CD4-positive, CD25-positive, alpha-beta regulatory T cell (primary cell): ENCODE measurements at regions not wholly inside any gene's neighbourhood (a gene's known extent, or its start where the extent isn't known, plus 50 kb on each side); places are given as distances from the start of the nearest gene placed in this dataset.

Experiments
- ATAC-seq, 2 donors: fragments of 150-1000 bp; cut with Tn5 transposase; one replicate each; pipeline ENCODE4 v1.10.0; 2021; ENCODE audit warnings: low read depth in 2 of 2, moderate number of reproducible peaks in 2 of 2, moderate library complexity in 1 of 2
- DNase-seq, 3 donors: peaks; one replicate each; pipeline versions ENCODE4 v3.0.0 to v3.0.0-alpha.2; 2012 to 2022; ENCODE audit warnings: mixed read lengths in 1 of 3
- H3K27ac ChIP-seq: one replicate; pipeline ENCODE4 v1.7.0; 2013; ENCODE audit warnings: mild to moderate bottlenecking, low read length; ENCODE audit not compliant: insufficient read depth, poor library complexity, severe bottlenecking
- H3K27me3 ChIP-seq: one replicate; pipeline ENCODE4 v1.7.0; 2013; ENCODE audit warnings: low read length; ENCODE audit not compliant: control insufficient read depth, insufficient read depth
- H3K36me3 ChIP-seq: one replicate; pipeline ENCODE4 v1.7.0; 2013; ENCODE audit warnings: mild to moderate bottlenecking, low read length, moderate library complexity; ENCODE audit not compliant: control insufficient read depth, insufficient read depth
- H3K4me1 ChIP-seq: 2 replicates; pipeline ENCODE4 v1.7.0; 2013; ENCODE audit warnings: mild to moderate bottlenecking, low read length; ENCODE audit not compliant: insufficient read depth, control insufficient read depth, poor library complexity, severe bottlenecking
- H3K4me3 ChIP-seq: one replicate; pipeline ENCODE4 v1.7.0; 2013; ENCODE audit warnings: low read depth, mild to moderate bottlenecking, low read length, moderate library complexity
- H3K9me3 ChIP-seq, 2 experiments: 1 replicate in 1 of 2; 2 replicates in 1 of 2; pipeline ENCODE4 v1.7.0; 2013; ENCODE audit warnings: low read length in 2 of 2, mild to moderate bottlenecking in 1 of 2, moderate library complexity in 1 of 2; ENCODE audit not compliant: control insufficient read depth in 2 of 2
- H3K27ac Mint-ChIP-seq, 3 donors: one replicate each; pipeline ENCODE4 v1.8.0; 2020 to 2022; ENCODE audit warnings: mild to moderate bottlenecking in 3 of 3, mixed read lengths in 3 of 3, moderate library complexity in 2 of 3
- H3K27me3 Mint-ChIP-seq: one replicate; pipeline ENCODE4 v1.8.0; 2022; ENCODE audit warnings: mild to moderate bottlenecking, mixed read lengths
- H3K36me3 Mint-ChIP-seq: one replicate; pipeline ENCODE4 v1.8.0; 2020; ENCODE audit warnings: mixed read lengths
- H3K4me1 Mint-ChIP-seq, 4 donors: one replicate each; pipeline ENCODE4 v1.8.0; 2020 to 2022; ENCODE audit warnings: mixed read lengths in 4 of 4, mild to moderate bottlenecking in 1 of 4
- H3K4me3 Mint-ChIP-seq, 4 donors: one replicate each; pipeline ENCODE4 v1.8.0; 2020 to 2022; ENCODE audit warnings: mild to moderate bottlenecking in 4 of 4, mixed read lengths in 4 of 4, moderate library complexity in 3 of 4
- H3K9me3 Mint-ChIP-seq, 7 donors: one replicate each; pipeline ENCODE4 v1.8.0; 2020 to 2022; ENCODE audit warnings: mixed read lengths in 7 of 7, mild to moderate bottlenecking in 3 of 7, moderate library complexity in 2 of 7

DNA sequence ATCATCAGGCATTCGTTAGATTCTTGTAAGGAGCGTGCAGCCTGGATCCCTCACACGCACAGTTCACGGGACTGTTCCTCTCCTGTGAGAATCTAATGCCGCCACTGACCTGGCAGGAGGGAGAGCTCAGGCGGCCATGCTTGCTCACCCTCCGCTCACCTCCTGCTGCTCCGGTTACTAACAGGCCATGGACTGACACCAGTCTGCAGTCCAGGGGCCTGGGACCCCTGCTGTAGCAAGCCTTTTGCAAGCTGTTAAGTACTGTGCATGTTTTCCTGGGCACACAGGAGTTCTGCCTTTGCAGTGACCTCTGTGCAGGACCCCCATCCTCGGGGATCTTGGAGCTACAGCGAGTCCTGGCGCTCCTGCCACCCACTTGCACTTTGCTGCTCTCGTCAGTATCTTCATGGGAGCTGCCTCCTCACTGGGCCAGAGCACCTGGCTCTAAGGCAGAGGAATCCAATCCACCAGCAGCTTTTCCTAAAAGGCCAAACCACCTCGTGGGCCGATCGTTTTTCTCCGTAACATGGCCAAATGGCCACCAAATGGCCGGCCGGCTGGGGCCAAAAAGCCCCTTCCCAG, 230.6 kb downstream of the FOXL1 start:
- H3K27me3 ChIP-seq: no peaks in the 10 kb centered on the region
- no peaks in the 10 kb centered on the region for H3K9me3 ChIP-seq
- no peak for DNase-seq
- Mint-ChIP-seq H3K36me3 (no peaks in the 10 kb centered on the region), H3K4me3 (no peak overlapping the region), H3K27ac (no peak overlapping the region), H3K27me3 (peaks cover 8% of the 10 kb centered on the region), H3K9me3 (no peaks in the 10 kb centered on the region), H3K4me1 (no peaks in the 10 kb centered on the region)
- ATAC-seq: no peak
- no peaks in the 10 kb centered on the region for H3K36me3 ChIP-seq
- H3K4me1 ChIP-seq: no peaks in the 10 kb centered on the region
- H3K27ac ChIP-seq: no peak overlapping the region
- no peak overlapping the region for H3K4me3 ChIP-seq

DNA sequence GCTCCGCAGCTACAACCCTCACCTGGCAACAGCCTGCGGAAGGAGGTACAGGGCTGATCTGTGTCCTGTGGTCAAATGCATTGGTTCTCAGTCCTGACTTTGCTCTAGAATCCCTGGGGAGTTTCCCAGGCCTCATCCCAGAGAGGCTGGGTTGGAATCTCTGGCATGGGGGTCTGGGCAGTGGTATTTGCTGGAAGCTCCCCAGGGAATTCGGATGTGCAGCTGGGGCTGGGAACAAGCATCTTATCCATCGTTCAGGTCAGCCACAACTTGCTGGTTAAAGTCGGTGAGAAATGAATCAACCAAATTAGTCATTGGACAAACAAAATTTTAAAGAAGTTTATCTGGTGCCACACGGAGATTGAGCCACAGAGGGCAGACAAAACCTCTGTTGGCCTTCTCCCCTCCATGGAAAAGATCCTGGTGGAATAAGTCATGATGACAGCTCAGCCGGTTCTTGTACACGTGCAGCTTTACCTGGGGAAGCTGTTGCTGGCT, 231.2 kb downstream of the FOXL1 start:
- H3K4me1 Mint-ChIP-seq: no peaks in the 10 kb centered on the region
- Histone ChIP-seq H3K27me3 (no peaks in the 10 kb centered on the region), H3K4me3 (no peak overlapping the region), H3K9me3 (no peaks in the 10 kb centered on the region), H3K36me3 (no peaks in the 10 kb centered on the region), H3K27ac (no peak overlapping the region), H3K4me1 (no peaks in the 10 kb centered on the region)
- DNase-seq: no peak
- no peak overlapping the region for H3K4me3 Mint-ChIP-seq
- H3K27me3 Mint-ChIP-seq: peaks cover 8% of the 10 kb centered on the region
- no peak for ATAC-seq
- H3K9me3 Mint-ChIP-seq: no peaks in the 10 kb centered on the region
- H3K27ac Mint-ChIP-seq: no peak overlapping the region
- no peaks in the 10 kb centered on the region for H3K36me3 Mint-ChIP-seq

DNA sequence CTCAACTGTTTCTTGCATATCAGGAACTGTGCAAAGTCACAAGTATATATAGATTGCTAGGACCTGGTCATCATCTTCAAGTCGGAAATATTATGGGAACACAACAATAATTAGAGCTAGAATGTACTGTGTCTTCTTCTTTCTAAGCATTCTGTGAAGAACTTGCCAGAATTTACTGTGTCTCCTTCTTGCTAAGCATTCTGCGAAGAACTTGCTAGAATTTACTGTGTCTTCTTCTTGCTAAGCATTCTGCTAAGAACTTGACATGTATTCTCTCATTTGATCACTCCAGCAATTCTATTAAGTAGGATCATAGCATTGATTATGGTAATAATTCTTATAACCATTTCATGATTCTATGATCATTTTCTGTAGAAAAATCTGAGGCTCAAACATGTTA, 231.7 kb downstream of the FOXL1 start:
- Mint-ChIP-seq H3K27ac (no peak overlapping the region), H3K4me3 (no peak overlapping the region), H3K4me1 (no peaks in the 10 kb centered on the region), H3K9me3 (no peaks in the 10 kb centered on the region), H3K36me3 (no peaks in the 10 kb centered on the region), H3K27me3 (peaks cover 8% of the 10 kb centered on the region)
- ATAC-seq (no peak), DNase-seq (no peak)
- H3K9me3 ChIP-seq: no peaks in the 10 kb centered on the region
- H3K27ac ChIP-seq: no peak overlapping the region
- H3K36me3 ChIP-seq: no peaks in the 10 kb centered on the region
- no peak overlapping the region for H3K4me3 ChIP-seq
- H3K4me1 ChIP-seq: no peaks in the 10 kb centered on the region
- no peaks in the 10 kb centered on the region for H3K27me3 ChIP-seq

DNA sequence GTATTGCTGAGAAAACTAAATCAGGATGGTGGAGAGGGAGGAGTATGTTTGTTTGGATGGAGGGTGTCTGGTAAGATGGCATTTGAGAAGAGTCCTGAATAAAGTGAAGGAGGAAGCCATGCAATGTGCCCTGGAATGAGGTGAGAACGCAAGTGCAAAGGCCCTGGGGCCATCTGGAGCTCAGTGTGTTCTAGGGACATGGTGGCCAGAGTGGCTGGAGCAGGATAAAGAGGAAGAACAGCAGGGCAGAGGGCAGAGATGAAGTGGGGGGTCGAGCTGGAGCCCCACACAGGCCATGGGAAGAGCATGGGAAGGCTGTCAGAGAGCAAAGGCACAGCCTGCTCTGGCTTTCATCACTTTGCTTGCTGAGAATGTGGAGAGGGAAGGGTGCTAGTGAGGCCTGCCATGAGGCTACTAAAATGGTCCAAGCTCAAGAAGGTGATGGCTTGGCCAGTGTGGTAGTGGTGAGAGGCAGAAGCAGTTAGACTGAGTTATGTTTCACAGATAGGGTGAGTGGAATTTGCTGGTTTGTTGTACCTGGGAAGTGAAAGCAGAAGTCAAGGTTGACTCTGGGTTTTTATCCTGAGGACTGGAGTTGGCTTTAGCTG, 234.1 kb downstream of the FOXL1 start:
- Mint-ChIP-seq H3K4me3 (no peak overlapping the region), H3K9me3 (no peaks in the 10 kb centered on the region), H3K27me3 (peaks cover 6% of the 10 kb centered on the region), H3K4me1 (no peaks in the 10 kb centered on the region), H3K27ac (no peak overlapping the region), H3K36me3 (no peaks in the 10 kb centered on the region)
- Histone ChIP-seq H3K9me3 (no peaks in the 10 kb centered on the region), H3K4me3 (no peak overlapping the region), H3K27me3 (no peaks in the 10 kb centered on the region), H3K4me1 (no peaks in the 10 kb centered on the region), H3K36me3 (no peaks in the 10 kb centered on the region), H3K27ac (no peak overlapping the region)
- DNase-seq (no peak), ATAC-seq (no peak)

DNA sequence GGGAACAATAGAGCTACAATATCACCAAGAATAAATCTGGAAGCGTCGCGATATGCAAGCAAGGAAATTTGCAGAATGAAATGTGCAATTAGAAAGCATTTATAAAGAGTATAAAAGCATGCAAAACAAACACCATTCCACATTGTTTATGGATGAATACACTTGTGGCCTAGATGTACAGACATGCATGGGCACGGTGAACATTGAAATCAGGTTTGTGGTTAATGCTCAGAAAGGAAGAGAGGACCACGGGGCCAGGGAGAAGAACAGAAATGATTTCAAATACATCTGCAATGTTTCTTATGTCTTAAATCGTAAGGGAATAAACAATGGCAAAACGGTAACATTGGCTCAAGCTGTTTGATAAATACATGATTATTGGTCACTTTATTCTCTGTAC, 235.9 kb downstream of the FOXL1 start:
- H3K27me3 Mint-ChIP-seq: peaks cover 8% of the 10 kb centered on the region
- no peak overlapping the region for H3K27ac ChIP-seq

DNA sequence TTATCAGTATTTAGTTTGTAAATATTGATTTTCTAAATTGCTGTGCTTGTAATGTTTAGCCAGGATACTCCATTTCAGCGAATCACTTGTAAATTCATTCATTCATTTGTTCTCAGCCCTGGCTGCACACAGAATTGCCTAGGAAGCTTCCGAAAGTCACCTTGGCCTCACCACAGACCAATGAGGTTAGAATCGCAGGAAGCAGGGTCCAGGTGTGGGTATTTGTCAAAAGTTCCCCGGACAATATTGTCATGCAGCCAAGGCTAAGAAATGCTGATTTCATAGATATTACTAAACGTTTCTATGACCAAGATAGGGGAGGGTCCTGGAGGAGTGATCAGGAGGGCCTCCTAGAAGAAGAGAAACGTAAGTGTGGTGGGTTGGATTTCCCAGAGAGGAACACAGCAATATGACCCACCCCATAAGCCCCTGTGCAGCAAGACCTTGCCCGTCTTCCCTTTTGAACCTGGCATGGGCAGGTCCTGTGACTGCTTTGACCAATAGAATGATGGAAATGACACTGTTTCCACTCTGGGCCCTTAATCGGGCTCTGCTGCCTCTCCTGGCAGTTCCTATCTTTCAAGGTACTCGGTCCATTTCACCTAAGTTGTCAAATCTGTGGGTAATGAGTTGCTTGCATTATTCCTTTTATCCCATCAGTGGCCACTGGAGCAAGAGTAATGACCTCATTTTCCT, 238.7 kb downstream of the FOXL1 start:
- peaks cover 0 to 1% (median 0%) of the 10 kb centered on the region in 7 donors for H3K9me3 Mint-ChIP-seq
- Histone ChIP-seq H3K4me1 (no peaks in the 10 kb centered on the region), H3K9me3 (no peaks in the 10 kb centered on the region), H3K4me3 (no peak overlapping the region), H3K27me3 (no peaks in the 10 kb centered on the region), H3K27ac (no peak overlapping the region), H3K36me3 (no peaks in the 10 kb centered on the region)
- H3K36me3 Mint-ChIP-seq: no peaks in the 10 kb centered on the region
- ATAC-seq (no peak), DNase-seq (no peak)
- H3K4me3 Mint-ChIP-seq: no peak overlapping the region
- H3K27me3 Mint-ChIP-seq: peaks cover 5% of the 10 kb centered on the region
- H3K4me1 Mint-ChIP-seq: no peaks in the 10 kb centered on the region
- no peak overlapping the region for H3K27ac Mint-ChIP-seq

More for the DNA sequence above, 235.9 kb downstream of the FOXL1 start:
- Mint-ChIP-seq H3K27ac (no peak overlapping the region), H3K9me3 (peaks cover 0 to 1% (median 0%) of the 10 kb centered on the region in 7 donors), H3K4me3 (no peak overlapping the region), H3K4me1 (no peaks in the 10 kb centered on the region), H3K36me3 (no peaks in the 10 kb centered on the region)
- Histone ChIP-seq H3K4me3 (no peak overlapping the region), H3K36me3 (no peaks in the 10 kb centered on the region), H3K27me3 (no peaks in the 10 kb centered on the region), H3K4me1 (no peaks in the 10 kb centered on the region), H3K9me3 (no peaks in the 10 kb centered on the region)
- DNase-seq: no peak
- no peak for ATAC-seq

DNA sequence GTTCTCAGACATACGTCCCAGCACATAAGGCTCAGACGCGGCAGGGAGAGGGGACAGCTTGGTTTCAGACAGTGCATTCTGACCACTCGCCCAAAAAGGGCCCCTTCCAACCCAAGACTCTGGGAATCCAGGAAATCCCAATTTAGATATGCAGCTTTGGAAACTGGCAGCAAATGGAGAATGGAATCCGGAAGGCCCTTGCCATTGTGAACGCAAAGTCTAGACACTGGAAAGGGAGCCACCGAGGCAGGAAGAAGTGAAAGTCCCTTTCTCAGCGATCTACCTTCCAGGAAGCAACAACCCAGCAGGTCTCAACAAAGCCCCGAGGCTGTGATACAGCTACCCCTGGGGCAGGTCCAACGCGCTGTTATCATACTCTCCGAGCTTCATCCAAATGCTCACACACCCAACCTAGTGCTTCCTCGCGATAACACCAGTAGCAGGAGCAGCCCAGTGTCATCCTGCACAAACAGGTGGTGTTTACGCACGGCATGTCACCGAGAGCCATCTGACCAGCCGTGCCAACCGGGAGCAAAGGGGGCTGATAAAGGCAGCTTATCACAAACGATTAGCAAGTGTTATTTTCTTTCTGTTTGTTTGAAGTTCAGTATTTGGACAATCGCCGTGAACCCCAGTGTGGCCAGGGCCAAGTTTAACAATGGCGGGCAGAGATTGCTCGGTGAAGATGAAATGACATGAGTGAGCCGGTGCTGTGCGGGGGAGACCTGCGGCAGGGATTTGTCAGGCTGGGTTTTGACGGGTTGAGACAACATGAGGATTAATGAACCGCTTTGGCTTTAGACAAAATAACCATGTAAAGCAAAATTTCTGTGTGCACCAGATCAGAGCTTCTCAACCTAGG, 240.6 kb downstream of the FOXL1 start:
- DNase-seq (no peak), ATAC-seq (no peak)
- Mint-ChIP-seq H3K9me3 (peaks cover 0 to 2% (median 0%) of the 10 kb centered on the region in 7 donors), H3K4me3 (no peak overlapping the region), H3K27ac (no peak overlapping the region), H3K27me3 (peaks cover 10% of the 10 kb centered on the region), H3K36me3 (no peaks in the 10 kb centered on the region), H3K4me1 (no peaks in the 10 kb centered on the region)
- Histone ChIP-seq H3K27ac (no peak overlapping the region), H3K9me3 (no peaks in the 10 kb centered on the region), H3K27me3 (no peaks in the 10 kb centered on the region), H3K4me3 (no peak overlapping the region), H3K4me1 (no peaks in the 10 kb centered on the region), H3K36me3 (no peaks in the 10 kb centered on the region)
